NCI-H2029 (cell line): ENCODE measurements at regions not wholly inside any gene's neighbourhood (a gene's known extent, or its start where the extent isn't known, plus 50 kb on each side); places are given as distances from the start of the nearest gene placed in this dataset.

Experiments
- DNase-seq: peaks from one replicate; lab custom pipeline; 2025; lab: John Stamatoyannopoulos, UW

DNA sequence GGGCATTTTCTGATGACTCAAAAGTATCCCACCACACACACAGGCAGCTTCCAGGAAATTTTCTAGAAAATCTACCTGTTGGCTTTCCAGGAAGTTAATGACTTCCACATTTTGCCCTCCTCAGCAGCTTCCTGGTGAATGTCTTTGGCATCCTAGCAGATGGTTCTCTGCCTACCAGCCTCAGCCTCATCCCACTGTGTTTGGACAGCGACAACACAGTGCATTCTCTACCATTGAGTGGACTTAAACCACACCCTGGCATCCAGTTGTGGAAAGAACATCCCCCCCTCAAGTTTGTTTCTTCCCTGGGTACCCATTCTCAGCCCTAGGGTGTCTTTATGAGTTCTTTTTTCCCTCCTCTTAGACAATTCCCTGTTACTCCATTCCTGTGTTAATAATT, 50.8 kb upstream of the GADL1 start:
- DNase-seq = no peak

DNA sequence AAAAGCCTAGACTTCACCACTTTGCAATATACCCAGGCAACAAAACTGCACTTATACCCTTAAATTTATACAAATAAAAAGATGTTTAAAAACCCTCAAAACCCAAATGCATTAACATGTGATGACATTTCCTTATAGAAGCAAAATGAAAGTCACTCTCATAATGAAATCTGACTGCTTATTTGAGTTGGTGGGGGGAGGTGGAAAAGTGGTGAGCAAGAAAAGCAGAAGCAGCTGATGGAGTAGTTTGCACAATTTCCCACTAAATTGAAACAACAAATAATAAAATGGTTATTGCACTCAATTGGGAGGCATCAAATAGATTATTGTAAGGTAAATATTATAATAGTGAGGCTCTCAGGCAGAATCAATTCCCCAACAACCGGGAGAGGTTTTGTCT, 54.0 kb upstream of the GADL1 start:
- no peak for DNase-seq

DNA sequence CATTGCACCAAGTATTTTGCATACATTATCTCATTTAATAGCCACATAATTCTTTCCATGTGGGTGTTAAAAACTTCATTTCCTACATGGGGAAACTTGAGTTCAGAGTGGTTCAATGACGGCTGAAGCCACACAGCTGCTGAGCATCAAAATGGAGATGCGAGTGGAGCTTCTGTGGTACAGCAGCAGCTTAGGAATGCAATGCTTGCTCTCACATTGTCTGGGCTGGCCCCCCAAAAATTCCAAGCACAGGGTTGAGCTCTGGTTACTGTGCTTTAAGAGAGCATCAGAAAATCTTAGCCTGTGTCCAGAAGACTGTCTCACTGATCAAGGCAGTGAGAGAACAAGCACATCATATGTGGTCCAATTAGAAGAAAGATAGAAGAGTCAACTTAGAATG, 57.4 kb upstream of the GADL1 start:
- DNase-seq = no peak

DNA sequence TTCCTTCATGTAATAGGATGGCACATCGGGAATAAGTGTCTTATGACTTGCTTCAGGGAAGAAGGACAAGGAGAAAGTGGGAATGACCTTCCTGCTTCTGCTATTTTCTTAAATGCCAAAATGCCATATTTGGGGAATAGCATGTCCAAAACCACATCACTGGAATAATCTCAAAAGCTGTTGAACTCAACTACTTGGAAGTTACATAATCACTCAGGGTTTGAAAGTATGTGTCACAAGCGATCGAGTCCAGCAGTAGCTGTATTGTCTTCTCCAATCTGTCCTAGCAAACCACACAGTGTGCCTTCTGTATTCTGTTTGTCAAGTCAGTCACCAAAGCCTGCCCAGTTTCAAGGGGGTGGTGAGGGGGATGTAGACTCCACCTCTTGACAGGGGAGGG, 58.3 kb upstream of the GADL1 start:
- no peak for DNase-seq

DNA sequence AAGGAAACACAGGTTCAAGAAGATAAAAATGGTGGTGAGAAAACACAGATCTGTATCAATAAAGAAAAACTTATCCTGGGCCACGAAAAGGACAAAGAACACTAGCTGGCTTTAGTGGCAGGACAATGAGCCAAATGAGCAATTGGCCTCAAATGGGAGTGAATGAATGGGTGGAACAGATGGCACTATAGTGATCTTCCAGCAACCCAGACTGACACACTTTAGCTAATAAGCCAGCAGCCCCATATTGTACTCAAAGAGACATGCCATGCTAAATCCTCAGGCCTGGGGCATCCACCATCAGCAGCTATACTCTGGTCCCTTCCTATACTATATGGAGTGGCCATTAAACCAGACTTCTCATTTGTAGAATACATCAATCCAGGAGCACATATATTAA, 60.0 kb upstream of the GADL1 start:
- DNase-seq = no peak

DNA sequence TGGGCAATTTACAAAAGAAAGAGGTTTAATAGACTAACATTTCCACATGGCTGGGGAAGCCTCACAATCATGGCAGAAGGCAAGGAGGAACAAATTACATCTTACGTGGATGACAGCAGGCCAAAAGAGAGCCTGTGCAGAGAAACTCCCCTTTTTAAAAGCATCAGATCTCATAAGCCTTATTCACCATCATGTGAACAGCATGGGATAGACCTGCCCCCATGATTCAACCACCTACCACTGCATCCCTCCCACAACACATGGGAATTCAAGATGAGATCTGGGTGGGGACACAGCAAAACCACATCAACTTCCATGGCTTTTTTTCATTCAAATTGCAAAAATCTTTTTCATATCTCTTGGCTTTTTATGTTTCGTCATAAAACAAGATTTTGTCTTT, 67.6 kb upstream of the GADL1 start:
- DNase-seq = no peak

DNA sequence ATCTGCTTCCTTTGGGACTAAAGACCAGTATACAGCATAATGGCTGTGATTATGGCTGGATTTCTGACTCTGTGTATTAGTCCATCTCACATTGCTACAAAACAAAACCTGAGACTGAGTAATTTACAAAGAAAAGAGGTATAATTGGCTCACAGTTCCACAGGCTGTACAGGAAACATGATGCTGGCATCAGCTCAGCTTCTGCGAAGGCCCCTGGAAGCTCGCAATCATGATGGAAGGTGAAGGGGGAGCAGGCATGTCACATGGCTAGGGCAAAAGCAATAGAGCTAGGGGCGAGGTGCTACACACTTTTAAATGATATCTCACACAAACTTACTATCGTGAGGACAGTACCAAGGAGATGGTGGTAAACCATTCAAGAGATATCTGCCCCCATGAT, 68.0 kb upstream of the GADL1 start:
- DNase-seq = no peak

DNA sequence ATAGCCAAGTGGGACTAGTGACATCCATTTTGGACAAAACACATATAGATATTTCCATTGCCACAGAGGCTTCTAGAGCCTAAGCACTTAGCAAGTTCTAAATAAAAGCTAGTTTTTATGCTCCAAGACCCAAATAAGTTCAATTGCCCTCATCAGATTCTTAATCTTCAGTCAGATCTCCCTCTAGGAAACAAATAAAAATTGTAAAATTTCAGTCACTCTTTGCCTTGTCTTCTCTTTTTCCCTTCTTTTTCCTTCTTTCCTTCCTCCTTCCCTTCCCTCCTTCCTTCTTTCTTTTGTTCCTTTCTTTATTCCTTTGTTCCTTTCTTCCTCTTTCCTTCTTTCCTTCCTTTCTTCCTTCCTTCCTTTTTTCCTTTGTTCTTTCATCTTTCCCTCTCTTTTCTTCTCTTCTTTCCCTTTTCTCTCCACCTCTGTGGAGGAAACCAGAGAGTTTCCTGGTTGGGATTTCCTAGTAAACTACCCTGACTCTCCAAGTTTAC, 68.8 kb upstream of the GADL1 start:
- DNase-seq = no peak

DNA sequence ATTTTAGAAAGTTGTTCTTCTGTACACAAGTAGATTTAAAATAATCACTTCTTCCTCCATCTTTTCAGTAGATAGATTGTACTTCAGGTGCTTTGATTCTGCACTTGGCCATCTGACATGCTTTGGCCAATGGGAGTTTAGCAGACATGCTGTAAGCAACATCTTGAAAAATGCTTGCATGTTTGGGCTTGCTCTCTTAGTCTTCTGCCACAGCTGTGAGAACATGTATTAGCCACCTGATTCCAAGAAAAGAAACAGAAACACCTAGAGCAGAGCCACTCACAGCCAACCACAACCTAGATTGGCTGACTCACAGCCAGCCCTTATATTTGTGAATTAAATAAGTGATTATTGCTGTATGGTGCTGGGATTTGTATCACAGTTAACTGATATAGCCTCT, 70.2 kb upstream of the GADL1 start:
- no peak for DNase-seq

DNA sequence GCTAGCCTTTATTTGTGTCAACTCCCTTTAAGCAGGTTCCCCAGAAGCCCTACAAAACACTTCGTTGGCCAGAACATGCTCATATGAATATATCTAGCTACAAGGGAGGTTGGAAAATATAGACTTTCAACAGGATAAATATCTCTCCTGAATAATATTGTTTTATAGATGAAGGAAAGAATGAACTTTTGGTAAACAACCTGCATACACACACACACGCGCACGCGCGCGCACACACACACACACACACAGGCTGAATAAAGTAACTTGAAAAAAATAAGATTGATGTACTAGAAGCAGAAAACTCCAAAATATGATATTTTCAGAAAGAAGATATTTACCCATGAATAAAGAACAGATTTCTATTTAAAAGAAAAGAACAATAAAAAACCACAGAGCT, 72.4 kb upstream of the GADL1 start:
- no peak for DNase-seq

DNA sequence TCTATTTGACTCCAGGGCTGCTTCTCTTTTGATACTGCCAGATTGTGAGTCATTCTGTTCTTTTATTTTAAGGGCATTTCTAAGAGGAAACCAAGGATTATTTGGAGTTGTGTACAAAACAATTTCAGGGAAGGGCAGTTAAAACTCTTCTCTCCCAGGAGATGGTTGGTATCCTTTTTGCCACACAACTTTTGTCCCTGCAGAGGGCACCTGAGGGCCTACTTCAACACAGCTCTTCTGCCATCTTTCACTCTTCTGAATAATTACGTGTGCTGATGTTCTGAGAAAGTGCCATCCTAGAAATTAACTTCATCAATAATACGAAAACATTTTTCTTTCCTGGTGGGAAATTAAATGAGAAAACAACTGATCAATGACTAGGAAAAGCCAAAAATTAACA, 75.7 kb upstream of the GADL1 start:
- no peak for DNase-seq

DNA sequence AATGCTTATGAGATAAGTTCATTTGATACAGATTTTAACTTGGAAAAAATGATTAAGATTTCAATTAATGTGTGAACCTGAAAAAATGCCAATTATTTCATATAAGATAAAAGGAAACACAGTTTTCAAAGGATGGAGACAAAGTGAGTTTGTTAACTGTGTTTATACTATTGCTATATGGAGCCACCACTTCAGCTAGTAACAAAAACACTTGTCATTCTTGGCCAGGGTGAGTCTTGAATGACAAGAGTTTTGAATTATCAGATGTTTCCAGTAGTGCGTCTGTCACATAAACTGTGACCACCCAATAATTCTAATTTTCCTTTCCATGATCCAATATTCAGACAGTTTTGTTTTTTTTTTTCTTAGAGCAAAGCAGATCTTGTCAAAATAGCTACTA, 78.0 kb upstream of the GADL1 start:
- no peak for DNase-seq

DNA sequence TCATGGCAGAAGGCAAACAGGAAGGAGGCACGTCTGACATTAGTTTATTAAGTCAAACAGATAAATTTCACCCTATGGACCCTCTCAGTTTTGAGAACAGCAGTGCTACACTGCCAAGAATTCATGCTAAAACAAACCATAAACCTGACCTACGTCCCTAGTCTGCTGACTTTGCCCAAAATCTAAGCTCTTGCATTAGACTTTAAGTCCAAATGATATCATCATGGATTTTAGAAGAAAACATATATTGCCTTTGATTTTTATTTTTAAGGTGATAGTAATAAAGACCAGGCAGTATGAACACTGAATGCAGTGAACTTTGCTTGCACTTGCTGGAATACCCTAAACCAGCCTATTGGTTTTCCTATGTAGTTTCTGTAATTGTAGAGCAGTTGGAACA, 79.6 kb upstream of the GADL1 start:
- DNase-seq = no peak

DNA sequence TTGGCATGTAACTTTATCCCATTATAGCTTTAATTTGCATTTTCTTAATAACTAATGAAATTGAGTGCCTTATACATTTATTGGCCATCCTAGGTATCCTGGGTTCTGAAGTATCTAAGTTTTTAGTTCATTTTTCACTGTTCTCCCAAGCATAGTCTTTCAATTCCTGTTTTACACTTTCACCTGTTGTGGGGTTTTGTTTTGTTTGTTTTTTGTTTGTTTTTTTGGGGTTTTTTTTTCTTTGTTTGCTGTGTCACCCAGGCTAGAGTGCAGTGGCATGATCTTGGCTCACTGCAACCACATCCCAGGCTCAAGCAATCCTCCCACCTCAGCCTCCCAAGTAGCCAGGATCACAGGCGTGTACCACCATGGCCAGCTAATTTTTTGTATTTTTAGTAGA, 83.1 kb upstream of the GADL1 start:
- DNase-seq = no peak

DNA sequence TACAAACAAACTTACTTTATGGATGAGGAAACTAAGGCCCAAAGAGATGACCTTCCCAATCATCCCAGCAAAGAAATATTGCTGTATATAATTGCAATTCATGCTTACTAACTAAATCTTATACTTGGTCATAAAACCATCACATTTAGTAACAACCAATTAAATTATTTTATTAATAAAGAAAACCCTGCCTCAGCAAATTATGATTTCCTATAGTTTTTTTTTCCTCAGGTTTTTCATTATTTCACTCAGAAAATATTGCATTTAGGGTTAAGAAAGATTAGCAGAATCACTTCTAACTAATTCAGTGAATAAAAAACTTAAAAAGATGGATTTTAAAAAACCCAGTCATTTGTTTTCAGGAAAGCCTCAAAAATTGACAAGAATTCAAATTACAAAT, 86.5 kb upstream of the GADL1 start:
- no peak for DNase-seq

DNA sequence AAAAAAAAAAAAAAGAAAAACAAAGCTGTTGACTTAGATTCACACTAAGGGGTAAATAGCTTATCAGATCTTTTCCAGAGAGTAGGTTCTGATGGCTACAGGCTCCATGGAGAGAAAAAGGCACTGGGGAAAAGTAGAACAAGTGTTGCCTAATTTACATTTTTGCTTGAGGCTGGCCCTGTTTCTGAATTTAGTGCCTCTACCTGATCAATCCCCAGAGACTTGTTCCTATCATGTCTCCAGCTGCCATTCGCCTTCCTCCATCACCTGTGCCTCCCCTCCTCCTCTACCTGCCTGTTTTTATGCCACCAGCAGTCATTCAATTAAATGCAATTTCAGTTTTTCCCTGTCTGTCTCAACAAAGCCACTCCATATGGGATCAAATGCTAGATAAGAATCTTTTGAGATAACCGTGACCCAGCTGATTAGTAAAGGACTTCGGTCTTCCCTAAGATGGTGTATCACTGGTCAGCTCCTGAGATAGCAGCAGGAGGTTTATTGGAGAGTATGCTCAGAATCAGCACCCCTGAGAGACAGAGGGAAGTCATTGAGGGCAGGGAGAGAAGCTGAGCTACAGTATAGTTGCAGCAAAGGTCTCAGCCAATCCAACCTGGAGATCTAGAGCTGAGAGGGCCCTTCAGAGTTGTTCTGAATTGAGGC, 88.1 kb upstream of the GADL1 start:
- DNase-seq = no peak

DNA sequence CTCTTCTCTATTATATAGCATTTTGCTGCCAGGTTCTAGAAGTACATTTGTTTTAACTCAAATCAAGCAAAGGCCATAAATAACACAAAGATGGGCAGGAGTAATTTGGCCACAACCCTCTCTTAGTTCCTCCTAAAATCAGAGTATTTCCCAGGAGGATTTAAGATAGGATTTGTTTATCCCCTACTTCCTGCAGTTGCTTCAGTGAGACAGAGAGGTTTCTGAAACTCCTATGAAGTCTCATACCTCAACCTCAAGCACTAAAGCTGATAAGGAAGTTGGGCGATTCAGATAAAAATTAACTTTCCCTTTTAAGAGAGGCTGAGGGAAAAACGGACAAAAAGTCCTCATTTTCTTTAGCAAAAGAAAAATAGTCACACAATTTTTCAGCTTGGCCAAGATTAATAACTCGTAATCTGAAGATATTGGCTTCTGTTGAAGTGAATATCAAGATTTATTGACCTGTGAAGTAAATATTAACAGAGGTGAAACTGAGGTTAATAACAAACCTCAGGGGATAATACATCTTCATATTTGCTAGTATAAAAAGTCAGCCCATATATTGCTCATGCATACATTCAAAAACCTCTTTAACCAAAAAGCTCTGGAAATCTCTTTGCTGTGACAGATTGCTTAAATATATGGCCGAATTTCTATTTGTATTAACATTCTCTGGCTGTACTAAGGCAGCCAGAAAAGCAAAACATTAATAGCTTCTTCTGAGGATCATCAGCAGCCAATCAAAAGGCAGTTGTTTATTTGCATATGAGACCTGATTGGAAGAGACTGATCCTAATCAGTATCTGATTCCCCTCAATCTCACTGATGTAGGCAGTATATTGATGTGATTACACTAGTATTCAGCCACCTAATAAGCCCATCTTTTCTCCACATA, 90.6 kb upstream of the GADL1 start:
- DNase-seq = no peak

DNA sequence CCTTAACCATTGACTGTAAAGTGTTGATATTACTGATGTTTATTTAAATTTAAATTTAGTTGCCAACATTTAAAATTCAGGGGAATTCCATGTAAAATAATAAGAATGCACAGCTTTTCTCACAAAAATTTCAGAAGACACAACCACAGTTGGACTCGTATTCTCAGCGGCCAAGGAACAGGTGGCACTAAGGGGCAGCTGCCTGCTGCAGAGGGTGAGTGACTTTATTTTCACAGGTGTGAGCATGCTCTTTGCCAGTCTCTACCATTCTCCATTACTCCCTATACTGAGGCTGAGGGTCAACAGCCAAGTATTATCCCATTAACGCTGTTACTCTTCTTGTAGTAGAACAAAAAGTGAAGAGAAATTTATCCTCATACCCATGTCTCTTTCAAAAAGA, 92.1 kb upstream of the GADL1 start:
- no peak for DNase-seq

DNA sequence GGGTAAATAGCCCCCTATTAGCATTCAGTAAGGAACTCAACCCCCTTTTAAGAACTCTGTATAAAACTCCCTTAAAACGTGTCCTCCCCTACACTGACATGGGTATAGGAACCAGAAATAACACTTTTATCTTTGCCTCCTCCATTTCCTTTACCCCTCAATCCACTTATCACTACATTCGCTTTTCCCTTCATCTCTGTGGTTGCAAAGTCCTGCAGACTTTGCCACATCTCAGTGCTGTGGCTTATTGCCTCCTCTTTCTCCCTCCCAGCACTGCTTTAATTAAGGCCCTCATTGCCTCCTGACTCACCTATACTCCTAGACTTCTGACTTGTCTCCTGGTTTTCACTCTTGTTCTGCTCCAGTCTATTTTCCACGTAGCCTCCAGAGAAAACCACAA, 94.3 kb upstream of the GADL1 start:
- DNase-seq = no peak

DNA sequence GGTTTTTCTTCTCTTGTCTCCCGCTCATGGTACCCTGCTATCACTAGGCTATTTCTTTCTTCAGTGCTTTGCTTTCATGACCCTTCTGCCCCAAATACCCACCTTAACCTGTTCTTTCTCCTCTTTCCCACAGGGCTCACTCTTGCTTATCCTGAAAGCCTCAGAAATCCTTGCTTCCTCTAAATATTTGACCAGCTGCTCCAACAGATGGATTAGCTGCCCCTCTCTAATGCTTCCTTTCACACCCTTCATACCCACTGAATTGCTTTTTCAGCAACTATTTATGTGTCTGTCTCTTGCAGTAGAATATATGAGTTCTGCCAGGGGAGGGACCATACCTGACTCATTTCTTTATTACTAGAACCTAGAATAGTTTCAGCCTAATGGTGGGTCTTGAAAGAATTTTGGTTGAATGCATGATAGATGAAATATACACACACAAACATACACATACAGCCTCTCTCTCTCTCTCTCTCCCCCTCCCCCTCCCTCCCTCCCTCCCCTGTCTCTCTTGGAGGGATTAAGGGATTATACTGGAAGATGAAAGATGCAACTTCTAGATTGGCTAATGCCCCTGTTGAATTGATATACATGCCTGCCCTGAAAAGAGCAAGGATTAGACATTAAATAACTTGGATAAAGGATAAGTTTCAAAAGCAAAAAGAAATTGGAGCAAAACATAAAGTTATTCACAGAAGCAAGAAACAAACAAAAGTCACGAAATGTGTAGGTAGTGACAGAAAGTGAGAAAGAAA, 95.0 kb upstream of the GADL1 start:
- no peak for DNase-seq

DNA sequence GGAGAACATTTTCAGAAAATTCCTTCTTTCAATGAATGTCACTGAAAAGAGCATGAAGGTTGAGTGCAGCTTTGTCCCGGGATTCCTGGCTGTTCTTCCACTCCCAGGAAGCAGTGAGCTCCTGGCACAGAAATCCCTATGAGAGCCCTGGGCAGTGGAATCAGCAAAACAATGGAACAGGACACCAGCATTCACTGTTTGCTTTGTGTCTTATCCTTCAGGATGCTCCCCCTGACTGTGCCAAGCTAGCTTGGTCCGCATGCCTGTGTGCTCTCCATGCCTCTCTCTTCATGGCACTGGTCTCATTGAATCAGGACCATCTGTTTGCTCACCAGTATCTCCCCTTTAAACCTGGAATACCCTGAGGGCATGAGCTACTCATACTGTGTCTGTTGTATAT, 102.0 kb upstream of the GADL1 start:
- DNase-seq = peak; percentile 70

DNA sequence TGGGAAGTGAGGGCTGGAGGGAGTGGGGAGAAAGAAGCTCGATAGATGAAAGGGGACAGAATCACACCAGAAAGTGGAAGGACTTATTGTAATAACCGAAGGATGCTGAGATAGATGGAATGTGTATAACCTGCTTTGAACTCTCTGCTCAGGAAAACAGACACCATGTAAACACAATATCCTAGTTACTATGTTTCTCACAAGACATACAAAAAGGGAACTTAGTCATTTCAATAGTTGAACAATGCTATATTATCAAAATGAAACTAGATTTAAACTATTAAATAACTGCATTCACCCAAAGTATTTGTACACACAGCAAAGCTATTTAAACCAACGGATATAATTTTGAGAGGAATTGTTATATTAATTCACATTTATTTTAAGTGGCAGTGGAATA, 108.3 kb upstream of the GADL1 start:
- DNase-seq = no peak
